ENCODE measurements at regions not wholly inside any gene's neighbourhood (a gene's known extent, or its start where the extent isn't known, plus 50 kb on each side); places are given as distances from the start of the nearest gene placed in this dataset.
A peak's percentile ranks its signal among the peaks of the same experiment; 100 is the strongest.

DNA sequence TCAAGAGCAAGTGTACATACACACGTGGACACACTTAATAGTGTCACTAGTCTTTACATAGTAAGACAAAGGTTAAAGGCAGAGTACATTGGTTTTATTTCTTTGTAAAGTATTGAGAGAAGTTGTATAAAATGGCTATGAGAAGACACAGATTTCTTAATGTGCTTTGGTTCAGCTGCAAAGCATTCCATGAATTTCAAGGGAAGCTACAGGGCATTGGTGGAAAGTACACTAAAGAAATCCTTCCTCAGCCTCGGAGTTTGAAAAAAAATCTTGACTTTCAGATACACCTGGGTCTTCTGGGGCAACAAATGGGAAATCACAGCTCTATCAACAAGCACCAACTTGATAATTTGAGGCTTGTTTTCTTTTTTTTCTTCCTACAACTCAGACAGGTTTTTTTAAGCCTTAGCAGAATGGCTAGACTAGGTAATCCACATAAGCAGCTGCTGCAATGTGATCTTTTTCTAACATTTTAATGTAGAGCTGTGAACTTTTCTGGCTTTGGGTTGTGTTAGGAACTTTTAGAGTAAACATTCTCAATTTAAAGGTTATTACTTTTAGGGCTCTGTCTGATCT is 140.4 kb upstream of the FST start:
- no peak for DNase-seq (ENCODE audit: low read depth, low spot score)
- in situ Hi-C loops (cut with HindIII; ENCODE audit: low pct_unique_long_range_greater_than_20kb, low sequenced_read_pairs) = no loop called here

DNA sequence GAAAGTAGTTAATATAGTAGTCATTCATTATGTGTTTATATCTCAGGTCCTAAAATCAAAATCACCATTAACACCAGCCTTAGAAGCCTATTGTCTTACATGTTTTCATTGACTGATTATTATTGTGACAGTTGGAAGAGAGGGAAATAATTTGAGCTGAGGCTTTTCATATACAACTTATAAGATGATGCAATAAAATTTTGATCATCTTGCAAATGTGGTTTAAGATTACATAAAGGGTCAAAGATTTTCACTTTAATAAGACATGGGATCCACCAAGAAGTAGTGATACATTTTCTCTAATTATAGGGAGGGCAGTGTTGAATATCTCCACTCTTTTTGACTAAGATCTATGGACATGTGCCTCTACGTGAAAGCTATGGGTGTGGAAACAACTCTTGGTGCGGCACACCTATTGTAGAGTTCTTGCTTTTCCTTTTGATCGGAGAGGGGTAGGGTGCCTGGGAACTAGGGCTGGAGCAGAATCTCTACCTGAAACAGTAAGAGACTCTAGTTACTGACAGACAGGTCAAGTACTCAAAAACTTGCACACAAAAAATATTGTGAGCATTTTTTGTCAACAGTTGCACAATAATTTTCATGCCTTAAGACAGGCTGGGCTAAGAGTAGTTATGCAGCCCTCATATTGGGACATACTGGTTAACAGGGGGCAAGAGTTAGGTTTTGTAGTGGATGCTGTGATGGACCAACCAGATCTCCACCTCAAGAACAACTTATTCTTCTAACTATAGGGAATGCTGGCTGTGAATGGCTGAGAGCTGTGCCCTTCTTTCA is 139.3 kb upstream of the FST start:
- no peak for DNase-seq (ENCODE audit: low read depth, low spot score)

DNA sequence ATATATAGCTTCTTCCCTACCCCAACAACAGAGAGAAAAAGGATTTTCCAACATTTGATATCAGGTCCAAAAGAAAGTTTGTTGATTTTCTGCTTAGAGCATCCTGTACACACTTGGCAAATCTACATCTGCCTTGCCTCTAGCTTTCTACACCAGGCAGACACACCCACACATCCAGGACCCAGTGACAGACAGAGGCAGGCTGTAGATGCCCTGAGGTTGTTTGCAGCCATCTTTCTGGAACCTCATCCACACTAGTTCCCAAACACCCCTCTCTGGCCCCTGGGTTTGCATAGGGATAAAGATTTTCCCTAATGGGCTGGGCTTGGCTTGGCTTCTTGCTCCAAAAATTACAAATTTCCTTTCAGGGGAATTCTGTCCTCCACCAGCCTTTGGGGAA is 138.2 kb upstream of the FST start:
- DNase-seq (ENCODE audit: low read depth, low spot score) = no peak
- in situ Hi-C loops (cut with HindIII; ENCODE audit: low pct_unique_long_range_greater_than_20kb, low sequenced_read_pairs) = no loop called here

More for the DNA sequence above, 139.3 kb upstream of the FST start:
- in situ Hi-C loops (cut with HindIII; ENCODE audit: low pct_unique_long_range_greater_than_20kb, low sequenced_read_pairs) = no loop called here

- no peak for DNase-seq (ENCODE audit: low read depth, low spot score)
- in situ Hi-C loops (cut with HindIII; ENCODE audit: low pct_unique_long_range_greater_than_20kb, low sequenced_read_pairs) = no loop called here
Observed at GRCh38 chr5:53343187-53343586, 137.2 kb upstream of the FST start.

GRCh38 chr5:53350368-53350767 is 130.1 kb upstream of the FST start:
- no peak for DNase-seq (ENCODE audit: low read depth, low spot score)
- in situ Hi-C loops (cut with HindIII; ENCODE audit: low pct_unique_long_range_greater_than_20kb, low sequenced_read_pairs) = no loop called here

DNA sequence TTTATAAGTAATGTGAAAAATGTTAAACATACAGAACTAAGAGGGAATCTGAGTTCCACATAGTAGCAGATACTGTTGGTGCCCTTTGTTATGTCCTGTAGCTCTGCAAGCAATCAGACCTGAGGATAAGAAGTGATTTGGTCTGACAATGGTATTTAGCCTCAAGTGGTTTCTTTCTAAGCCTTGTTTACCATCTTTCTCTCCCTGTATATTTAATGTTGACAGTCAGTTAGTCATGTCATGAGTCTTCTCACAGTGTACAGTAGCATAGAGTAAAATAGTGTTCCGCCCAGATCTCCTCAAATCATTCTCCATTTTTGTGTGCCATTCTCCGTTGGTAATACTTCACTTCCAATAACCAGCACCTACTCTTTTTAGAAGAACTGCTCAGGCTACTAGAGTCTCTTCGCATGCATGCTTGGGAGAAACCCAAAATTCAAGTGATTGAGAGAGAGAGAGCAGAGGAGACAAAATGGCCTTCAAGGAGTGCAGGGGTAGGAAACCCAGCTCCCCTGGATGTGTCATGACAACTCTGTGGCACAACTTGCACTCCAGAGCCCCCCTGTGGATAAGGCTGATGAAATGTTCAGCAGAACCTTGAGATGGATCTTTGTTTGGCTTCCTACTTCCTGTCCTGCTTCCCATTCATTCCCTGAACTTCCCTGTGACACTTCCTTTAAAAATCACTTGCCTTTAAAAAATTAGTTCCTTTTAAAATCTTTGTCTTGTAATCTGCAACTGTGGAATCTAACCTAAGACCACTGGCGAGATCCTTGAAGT is 129.2 kb upstream of the FST start:
- DNase-seq (ENCODE audit: low read depth, low spot score) = peak; percentile 5

DNA sequence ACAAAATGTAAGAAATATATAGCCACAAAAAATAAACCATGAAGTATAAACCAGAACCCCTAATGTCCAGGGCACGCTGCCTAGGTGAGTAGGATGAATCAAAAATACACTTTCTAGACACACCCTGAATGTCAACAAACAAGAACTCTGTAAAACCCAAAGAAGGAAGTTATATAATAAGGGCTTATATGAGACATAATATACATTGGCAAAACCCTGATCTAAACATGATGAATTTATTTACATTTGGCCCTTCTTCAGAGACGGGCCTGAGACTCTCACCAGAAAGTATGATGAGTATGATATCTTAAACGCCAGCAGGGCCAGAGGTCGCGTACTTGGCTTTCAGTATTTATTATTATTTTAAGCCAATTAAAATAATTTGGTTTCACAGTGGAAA is 125.1 kb upstream of the FST start:
- DNase-seq (ENCODE audit: low read depth, low spot score) = no peak
- in situ Hi-C loops (cut with HindIII; ENCODE audit: low pct_unique_long_range_greater_than_20kb, low sequenced_read_pairs) = no loop called here

More for the DNA sequence above, 129.2 kb upstream of the FST start:
- in situ Hi-C loops (cut with HindIII; ENCODE audit: low pct_unique_long_range_greater_than_20kb, low sequenced_read_pairs) = no loop called here

- in situ Hi-C loops (cut with HindIII; ENCODE audit: low pct_unique_long_range_greater_than_20kb, low sequenced_read_pairs) = no loop called here
- no peak for DNase-seq (ENCODE audit: low read depth, low spot score)
Observed at GRCh38 chr5:53355931-53356330, 124.5 kb upstream of the FST start.

DNA sequence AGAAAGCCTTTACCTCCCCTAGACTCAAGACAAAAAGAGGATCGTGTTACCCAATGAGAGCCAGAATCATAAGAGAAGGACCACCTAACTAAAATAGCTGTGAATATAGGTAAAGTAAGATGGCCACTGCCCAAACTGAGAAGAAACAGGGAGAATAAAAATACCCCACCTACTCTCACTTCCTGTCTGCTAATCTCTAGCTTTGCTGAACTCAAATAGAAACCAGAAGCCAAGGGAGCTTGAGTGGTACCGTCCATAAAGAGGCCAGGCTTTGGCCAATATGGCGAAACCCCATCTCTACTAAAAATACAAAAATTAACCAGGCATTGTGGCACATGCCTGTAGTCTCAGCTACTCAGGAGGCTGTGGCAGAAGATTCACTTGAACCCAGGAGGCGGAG is 123.0 kb upstream of the FST start:
- DNase-seq (ENCODE audit: low read depth, low spot score) = no peak
- in situ Hi-C loops (cut with HindIII; ENCODE audit: low pct_unique_long_range_greater_than_20kb, low sequenced_read_pairs) = no loop called here

DNA sequence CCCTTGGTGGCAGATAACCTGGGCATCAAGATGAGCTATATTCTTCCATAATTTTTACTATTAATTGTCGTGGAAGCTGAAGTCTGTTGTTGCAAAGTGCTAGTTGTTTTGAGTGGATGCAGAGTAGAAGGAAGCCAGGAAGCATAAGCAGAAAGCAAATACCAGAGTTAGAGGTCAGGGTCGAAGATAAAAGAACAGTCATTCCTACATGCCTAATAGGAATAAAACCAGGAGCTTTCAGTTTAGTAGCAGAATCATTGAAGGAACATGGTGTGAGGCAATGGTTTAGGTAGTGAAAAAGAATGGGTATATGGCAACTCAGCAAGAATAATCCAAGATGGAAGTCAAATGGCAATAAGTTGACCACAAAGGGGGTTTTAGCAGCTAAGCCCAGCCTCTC is 121.6 kb upstream of the FST start:
- no peak for DNase-seq (ENCODE audit: low read depth, low spot score)
- in situ Hi-C loops (cut with HindIII; ENCODE audit: low pct_unique_long_range_greater_than_20kb, low sequenced_read_pairs) = no loop called here

- in situ Hi-C loops (cut with HindIII; ENCODE audit: low pct_unique_long_range_greater_than_20kb, low sequenced_read_pairs) = no loop called here
- DNase-seq (ENCODE audit: low read depth, low spot score) = peak; percentile 16
Observed at GRCh38 chr5:53359916-53360517, 120.4 kb upstream of the FST start.

- in situ Hi-C loops (cut with HindIII; ENCODE audit: low pct_unique_long_range_greater_than_20kb, low sequenced_read_pairs) = no loop called here
- peak; percentile 45 for DNase-seq (ENCODE audit: low read depth, low spot score)
Observed at GRCh38 chr5:53360811-53361210, 119.6 kb upstream of the FST start.

GRCh38 chr5:53361708-53362107 is 118.7 kb upstream of the FST start:
- DNase-seq (ENCODE audit: low read depth, low spot score) = no peak
- in situ Hi-C loops (cut with HindIII; ENCODE audit: low pct_unique_long_range_greater_than_20kb, low sequenced_read_pairs) = no loop called here

DNA sequence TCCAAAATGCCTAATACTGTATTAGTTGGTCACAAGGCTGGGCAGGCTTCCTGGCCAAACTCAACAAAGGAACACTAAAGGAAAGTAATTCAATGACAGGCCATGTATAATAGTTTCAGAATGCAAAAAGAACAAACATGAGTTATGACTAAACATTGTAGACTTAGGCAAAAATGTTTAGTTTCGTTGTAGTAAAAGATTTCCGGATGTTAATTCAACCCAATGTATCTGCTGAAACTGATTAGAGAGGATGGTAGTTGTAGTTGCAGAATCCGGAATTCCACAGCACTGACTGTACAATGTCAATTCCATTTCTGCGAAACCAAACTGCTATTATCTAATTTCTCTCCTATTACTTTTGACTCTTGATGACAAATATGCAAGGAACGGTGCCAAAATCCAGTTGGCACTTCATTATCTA is 117.9 kb upstream of the FST start:
- DNase-seq (ENCODE audit: low read depth, low spot score) = no peak
- in situ Hi-C loops (cut with HindIII; ENCODE audit: low pct_unique_long_range_greater_than_20kb, low sequenced_read_pairs) = no loop called here

DNA sequence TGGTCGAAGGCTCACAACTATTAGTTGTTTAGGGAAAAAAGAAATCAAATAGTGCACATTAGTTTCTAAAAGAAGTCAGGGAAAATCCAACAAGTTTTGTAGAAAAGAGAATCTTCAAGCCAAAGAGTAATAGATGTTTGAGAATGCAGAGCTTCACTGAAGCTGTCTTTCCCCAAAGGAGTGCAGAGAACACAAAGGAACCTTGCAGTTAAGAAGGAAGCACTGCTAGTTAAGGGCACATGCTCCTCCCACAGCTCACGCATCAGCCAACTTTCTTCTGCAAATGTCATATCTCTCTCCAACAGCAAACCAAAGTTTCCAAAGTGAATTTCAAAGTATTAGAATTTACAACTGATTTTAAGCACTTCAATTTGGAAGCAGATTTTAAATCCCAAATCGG is 116.4 kb upstream of the FST start:
- in situ Hi-C loops (cut with HindIII; ENCODE audit: low pct_unique_long_range_greater_than_20kb, low sequenced_read_pairs) = no loop called here
- peak; percentile 29 for DNase-seq (ENCODE audit: low read depth, low spot score)

GRCh38 chr5:53366245-53366644 is 114.2 kb upstream of the FST start:
- in situ Hi-C loops (cut with HindIII; ENCODE audit: low pct_unique_long_range_greater_than_20kb, low sequenced_read_pairs) = no loop called here
- no peak for DNase-seq (ENCODE audit: low read depth, low spot score)

GRCh38 chr5:53367727-53368126 is 112.7 kb upstream of the FST start:
- in situ Hi-C loops (cut with HindIII; ENCODE audit: low pct_unique_long_range_greater_than_20kb, low sequenced_read_pairs) = no loop called here
- DNase-seq (ENCODE audit: low read depth, low spot score) = no peak

DNA sequence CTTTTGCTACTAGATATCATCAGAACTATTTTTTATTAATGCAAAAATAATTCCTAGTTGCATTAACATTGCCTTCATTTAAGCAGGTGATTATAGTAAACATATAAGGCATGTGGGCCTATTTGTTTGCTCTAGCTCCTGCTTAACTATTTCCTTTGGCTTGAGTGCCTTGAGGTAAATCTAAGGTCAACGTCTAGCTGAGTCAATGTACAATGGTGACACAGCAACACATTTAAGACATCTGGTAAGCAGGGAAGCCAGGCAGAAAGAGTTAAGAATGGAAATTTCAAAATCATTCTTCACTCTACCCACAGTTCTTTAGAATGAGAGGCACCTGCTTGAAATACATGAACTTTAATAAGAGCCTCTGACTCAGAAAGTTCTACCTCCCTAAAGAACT is 111.9 kb upstream of the FST start:
- DNase-seq (ENCODE audit: low read depth, low spot score) = no peak
- in situ Hi-C loops (cut with HindIII; ENCODE audit: low pct_unique_long_range_greater_than_20kb, low sequenced_read_pairs) = no loop called here

Measured in SK-MEL-5 (cell line).